ENCODE measurements at regions not wholly inside any gene's neighbourhood (a gene's known extent, or its start where the extent isn't known, plus 50 kb on each side); places are given as distances from the start of the nearest gene placed in this dataset.

DNA sequence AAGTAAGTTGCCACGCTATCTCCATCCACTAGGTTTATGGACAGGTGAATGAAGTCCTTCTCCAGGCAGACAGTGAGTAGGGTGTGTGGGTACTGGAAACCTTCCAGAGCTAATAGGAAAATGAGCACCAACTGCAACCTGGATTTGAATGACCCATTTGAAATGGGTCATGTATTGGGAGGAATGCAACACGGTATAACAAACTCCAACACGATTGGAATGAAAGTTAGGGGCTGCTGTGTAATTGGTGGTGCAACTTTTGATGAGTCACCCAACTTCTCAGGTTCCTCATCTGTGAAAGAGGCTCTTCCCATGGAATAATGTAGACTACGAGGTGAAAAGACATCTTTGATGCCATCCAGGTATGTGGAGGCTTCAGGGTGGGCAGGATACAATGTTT is 241.4 kb upstream of the PODXL start (continued):
- TF ChIP-seq FOXP4 (CRISPR knock-in tag; IDR thresholded peaks at IDR 0.05) (no peak), SMAD3 (CRISPR knock-in tag; IDR thresholded peaks at IDR 0.05; ENCODE audit: borderline replicate concordance) (no peak)
- TF ChIP-seq, protein P1, sequence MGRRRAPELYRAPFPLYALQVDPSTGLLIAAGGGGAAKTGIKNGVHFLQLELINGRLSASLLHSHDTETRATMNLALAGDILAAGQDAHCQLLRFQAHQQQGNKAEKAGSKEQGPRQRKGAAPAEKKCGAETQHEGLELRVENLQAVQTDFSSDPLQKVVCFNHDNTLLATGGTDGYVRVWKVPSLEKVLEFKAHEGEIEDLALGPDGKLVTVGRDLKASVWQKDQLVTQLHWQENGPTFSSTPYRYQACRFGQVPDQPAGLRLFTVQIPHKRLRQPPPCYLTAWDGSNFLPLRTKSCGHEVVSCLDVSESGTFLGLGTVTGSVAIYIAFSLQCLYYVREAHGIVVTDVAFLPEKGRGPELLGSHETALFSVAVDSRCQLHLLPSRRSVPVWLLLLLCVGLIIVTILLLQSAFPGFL (CRISPR knock-in tag; IDR thresholded peaks at IDR 0.05; ENCODE audit: borderline replicate concordance) = no peak

DNA sequence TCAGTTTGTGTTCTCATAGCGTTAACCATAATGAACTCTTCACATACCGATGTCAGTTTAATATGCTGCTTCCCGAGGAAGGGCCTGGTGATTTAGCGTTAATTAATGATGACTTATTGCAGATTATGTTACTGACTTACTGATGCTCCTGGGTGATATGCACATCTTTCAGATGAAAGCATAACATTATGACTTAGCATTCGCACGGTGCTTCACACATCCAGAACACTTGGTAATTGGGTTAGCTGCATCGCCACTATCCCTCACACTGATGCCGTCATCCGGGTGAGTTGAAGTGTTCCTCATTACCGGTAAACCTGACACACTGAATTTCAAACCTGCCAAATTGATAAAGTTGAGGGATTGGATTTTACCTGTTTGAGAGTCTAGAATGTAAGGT is 239.0 kb upstream of the PODXL start:
- POLR2A ChIA-PET = no interaction called here
- DNase-seq (ENCODE audit: low spot score) (no peak), ATAC-seq (no peak)
- Mint-ChIP-seq H3K36me3 (no peaks in the 10 kb centered on the region), H3K9me3 (peaks cover 7% of the 10 kb centered on the region), H3K4me3 (no peak overlapping the region), H3K4me1 (peaks cover 22% of the 10 kb centered on the region), H3K27ac (no peak overlapping the region), H3K27me3 (ENCODE audit: low read depth) (peaks cover 2% of the 10 kb centered on the region; the same call in 1 of the 2 replicates)
- CTCF ChIA-PET = interaction anchor here (1.2 kb wide), 2 partner anchors 35 to 103 kb away, joined by 3 read pairs; no protein-coding TSS in a partner anchor
- TF ChIP-seq ATF3 (CRISPR knock-in tag; conservative IDR thresholded peaks at IDR 0.05) (no peak), NFATC4 (CRISPR knock-in tag; IDR thresholded peaks at IDR 0.05) (no peak), ZBTB21 (CRISPR knock-in tag; IDR thresholded peaks at IDR 0.05; ENCODE audit: borderline replicate concordance) (no peak), CDX4 (CRISPR knock-in tag; IDR thresholded peaks at IDR 0.05; ENCODE audit: borderline replicate concordance) (no peak), MYBL2 (CRISPR knock-in tag; IDR thresholded peaks at IDR 0.05) (no peak), GRHL2 (CRISPR knock-in tag; IDR thresholded peaks at IDR 0.05; ENCODE audit: insufficient replicate concordance, severe bottlenecking) (no peak), ZNF416 (CRISPR knock-in tag; IDR thresholded peaks at IDR 0.05) (no peak), GTF2I (CRISPR knock-in tag; conservative IDR thresholded peaks at IDR 0.05) (no peak), FOXP4 (CRISPR knock-in tag; IDR thresholded peaks at IDR 0.05) (no peak), AR (CRISPR knock-in tag; IDR thresholded peaks at IDR 0.05) (no peak), IRF1 (CRISPR knock-in tag; IDR thresholded peaks at IDR 0.05) (no peak), ZNF219 (CRISPR knock-in tag; IDR thresholded peaks at IDR 0.05; ENCODE audit: borderline replicate concordance) (no peak)
- TF ChIP-seq, protein P2, sequence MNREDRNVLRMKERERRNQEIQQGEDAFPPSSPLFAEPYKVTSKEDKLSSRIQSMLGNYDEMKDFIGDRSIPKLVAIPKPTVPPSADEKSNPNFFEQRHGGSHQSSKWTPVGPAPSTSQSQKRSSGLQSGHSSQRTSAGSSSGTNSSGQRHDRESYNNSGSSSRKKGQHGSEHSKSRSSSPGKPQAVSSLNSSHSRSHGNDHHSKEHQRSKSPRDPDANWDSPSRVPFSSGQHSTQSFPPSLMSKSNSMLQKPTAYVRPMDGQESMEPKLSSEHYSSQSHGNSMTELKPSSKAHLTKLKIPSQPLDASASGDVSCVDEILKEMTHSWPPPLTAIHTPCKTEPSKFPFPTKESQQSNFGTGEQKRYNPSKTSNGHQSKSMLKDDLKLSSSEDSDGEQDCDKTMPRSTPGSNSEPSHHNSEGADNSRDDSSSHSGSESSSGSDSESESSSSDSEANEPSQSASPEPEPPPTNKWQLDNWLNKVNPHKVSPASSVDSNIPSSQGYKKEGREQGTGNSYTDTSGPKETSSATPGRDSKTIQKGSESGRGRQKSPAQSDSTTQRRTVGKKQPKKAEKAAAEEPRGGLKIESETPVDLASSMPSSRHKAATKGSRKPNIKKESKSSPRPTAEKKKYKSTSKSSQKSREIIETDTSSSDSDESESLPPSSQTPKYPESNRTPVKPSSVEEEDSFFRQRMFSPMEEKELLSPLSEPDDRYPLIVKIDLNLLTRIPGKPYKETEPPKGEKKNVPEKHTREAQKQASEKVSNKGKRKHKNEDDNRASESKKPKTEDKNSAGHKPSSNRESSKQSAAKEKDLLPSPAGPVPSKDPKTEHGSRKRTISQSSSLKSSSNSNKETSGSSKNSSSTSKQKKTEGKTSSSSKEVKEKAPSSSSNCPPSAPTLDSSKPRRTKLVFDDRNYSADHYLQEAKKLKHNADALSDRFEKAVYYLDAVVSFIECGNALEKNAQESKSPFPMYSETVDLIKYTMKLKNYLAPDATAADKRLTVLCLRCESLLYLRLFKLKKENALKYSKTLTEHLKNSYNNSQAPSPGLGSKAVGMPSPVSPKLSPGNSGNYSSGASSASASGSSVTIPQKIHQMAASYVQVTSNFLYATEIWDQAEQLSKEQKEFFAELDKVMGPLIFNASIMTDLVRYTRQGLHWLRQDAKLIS (CRISPR knock-in tag; IDR thresholded peaks at IDR 0.05; ENCODE audit: borderline replicate concordance) = no peak
- TF ChIP-seq, protein P3, sequence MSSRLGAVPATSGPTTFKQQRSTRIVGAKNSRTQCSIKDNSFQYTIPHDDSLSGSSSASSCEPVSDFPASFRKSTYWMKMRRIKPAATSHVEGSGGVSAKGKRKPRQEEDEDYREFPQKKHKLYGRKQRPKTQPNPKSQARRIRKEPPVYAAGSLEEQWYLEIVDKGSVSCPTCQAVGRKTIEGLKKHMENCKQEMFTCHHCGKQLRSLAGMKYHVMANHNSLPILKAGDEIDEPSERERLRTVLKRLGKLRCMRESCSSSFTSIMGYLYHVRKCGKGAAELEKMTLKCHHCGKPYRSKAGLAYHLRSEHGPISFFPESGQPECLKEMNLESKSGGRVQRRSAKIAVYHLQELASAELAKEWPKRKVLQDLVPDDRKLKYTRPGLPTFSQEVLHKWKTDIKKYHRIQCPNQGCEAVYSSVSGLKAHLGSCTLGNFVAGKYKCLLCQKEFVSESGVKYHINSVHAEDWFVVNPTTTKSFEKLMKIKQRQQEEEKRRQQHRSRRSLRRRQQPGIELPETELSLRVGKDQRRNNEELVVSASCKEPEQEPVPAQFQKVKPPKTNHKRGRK (CRISPR knock-in tag; IDR thresholded peaks at IDR 0.05; ENCODE audit: borderline replicate concordance) = no peak
- TF ChIP-seq, protein P4, sequence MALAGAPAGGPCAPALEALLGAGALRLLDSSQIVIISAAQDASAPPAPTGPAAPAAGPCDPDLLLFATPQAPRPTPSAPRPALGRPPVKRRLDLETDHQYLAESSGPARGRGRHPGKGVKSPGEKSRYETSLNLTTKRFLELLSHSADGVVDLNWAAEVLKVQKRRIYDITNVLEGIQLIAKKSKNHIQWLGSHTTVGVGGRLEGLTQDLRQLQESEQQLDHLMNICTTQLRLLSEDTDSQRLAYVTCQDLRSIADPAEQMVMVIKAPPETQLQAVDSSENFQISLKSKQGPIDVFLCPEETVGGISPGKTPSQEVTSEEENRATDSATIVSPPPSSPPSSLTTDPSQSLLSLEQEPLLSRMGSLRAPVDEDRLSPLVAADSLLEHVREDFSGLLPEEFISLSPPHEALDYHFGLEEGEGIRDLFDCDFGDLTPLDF (CRISPR knock-in tag; IDR thresholded peaks at IDR 0.05) = no peak
